ENCODE measurements at regions not wholly inside any gene's neighbourhood (a gene's known extent, or its start where the extent isn't known, plus 50 kb on each side); places are given as distances from the start of the nearest gene placed in this dataset.

DNA sequence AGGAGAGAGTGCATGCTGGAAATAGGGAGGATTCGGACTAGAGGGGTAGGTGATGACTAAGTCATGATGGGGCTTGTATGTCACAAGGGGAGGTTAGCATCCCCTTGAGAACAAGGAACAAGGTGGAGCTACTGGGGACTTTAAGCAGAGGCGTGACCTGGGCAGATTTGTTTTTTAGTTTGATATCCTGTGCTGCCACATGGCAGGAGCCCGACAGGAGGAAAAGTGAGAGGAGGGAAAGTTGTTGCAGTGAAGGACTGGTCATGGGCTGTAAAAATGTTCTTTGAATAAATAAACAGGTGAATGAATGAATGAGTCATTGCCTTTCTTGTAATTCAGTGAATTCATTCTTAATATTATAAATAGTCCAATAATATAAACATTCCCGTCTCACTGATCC is 365.1 kb upstream of the CDH5 start:
- 77% methylated on average over 4 of the region's 4 CpGs for WGBS (ENCODE audit: low lambda C conversion rate, missing lambda C conversion rate)
- no peaks in the 10 kb centered on the region for H3K4me1 ChIP-seq (ENCODE audit: insufficient read depth)
- H3K4me2 ChIP-seq: no peak overlapping the region
- H4K20me1 ChIP-seq (ENCODE audit: insufficient read depth, poor library complexity, severe bottlenecking): no peaks in the 10 kb centered on the region
- no peaks in the 10 kb centered on the region for H3K9me2 ChIP-seq (replicated peaks; ENCODE audit: insufficient read depth)
- no peak overlapping the region for H3K27ac ChIP-seq
- H3K79me2 ChIP-seq: no peaks in the 10 kb centered on the region
- H3K4me3 ChIP-seq: no peak overlapping the region
- H3K36me3 ChIP-seq (replicated peaks; ENCODE audit: insufficient read depth, low read depth): no peaks in the 10 kb centered on the region
- H3K9me3 ChIP-seq (ENCODE audit: low read depth): no peaks in the 10 kb centered on the region
- no peaks in the 10 kb centered on the region for H3K27me3 ChIP-seq
- no peak for DNase-seq (ENCODE audit: low spot score)
- H2AFZ ChIP-seq: no peak overlapping the region
- TF ChIP-seq EZH2 (IDR thresholded peaks at IDR 0.05; ENCODE audit: borderline replicate concordance) (no peak), EZH2phosphoT487 (IDR thresholded peaks at IDR 0.05; ENCODE audit: low read depth, severe bottlenecking, unreplicated experiment) (no peak)
- TF ChIP-seq, protein P1, sequence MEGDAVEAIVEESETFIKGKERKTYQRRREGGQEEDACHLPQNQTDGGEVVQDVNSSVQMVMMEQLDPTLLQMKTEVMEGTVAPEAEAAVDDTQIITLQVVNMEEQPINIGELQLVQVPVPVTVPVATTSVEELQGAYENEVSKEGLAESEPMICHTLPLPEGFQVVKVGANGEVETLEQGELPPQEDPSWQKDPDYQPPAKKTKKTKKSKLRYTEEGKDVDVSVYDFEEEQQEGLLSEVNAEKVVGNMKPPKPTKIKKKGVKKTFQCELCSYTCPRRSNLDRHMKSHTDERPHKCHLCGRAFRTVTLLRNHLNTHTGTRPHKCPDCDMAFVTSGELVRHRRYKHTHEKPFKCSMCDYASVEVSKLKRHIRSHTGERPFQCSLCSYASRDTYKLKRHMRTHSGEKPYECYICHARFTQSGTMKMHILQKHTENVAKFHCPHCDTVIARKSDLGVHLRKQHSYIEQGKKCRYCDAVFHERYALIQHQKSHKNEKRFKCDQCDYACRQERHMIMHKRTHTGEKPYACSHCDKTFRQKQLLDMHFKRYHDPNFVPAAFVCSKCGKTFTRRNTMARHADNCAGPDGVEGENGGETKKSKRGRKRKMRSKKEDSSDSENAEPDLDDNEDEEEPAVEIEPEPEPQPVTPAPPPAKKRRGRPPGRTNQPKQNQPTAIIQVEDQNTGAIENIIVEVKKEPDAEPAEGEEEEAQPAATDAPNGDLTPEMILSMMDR (IDR thresholded peaks at IDR 0.05; ENCODE audit: poor library complexity): no peak

DNA sequence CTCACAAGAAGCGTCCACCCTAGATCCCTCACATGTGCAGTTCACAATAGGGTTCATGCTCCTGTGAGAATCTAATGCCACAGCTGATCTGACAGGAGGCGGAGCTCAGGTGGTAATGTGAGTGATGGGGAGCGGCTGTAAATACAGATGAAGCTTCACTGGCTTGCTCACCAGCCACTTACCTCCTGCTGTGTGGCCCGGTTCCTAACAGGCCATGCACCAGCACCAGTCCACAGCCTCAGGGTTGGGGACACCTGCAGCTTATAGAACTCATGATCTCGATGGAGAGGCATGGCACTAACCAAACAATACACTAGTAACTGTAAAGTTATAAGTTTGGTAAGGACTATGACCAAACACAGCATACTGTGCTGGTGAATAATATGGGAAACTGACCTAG is 368.0 kb upstream of the CDH5 start:
- no peak overlapping the region for H2AFZ ChIP-seq
- no peak overlapping the region for H3K27ac ChIP-seq
- no peak for DNase-seq (ENCODE audit: low spot score)
- no peaks in the 10 kb centered on the region for H3K9me2 ChIP-seq (replicated peaks; ENCODE audit: insufficient read depth)
- TF ChIP-seq EZH2 (IDR thresholded peaks at IDR 0.05; ENCODE audit: borderline replicate concordance) (no peak), EZH2phosphoT487 (IDR thresholded peaks at IDR 0.05; ENCODE audit: low read depth, severe bottlenecking, unreplicated experiment) (no peak)
- TF ChIP-seq, protein P1 (IDR thresholded peaks at IDR 0.05; ENCODE audit: poor library complexity): no peak
- H3K4me1 ChIP-seq (ENCODE audit: insufficient read depth): no peaks in the 10 kb centered on the region
- WGBS (ENCODE audit: low lambda C conversion rate, missing lambda C conversion rate): 68% methylated on average over 5 of the region's 5 CpGs
- no peaks in the 10 kb centered on the region for H3K27me3 ChIP-seq
- no peak overlapping the region for H3K4me3 ChIP-seq
- H3K4me2 ChIP-seq: no peak overlapping the region
- H3K79me2 ChIP-seq: no peaks in the 10 kb centered on the region
- no peaks in the 10 kb centered on the region for H3K36me3 ChIP-seq (replicated peaks; ENCODE audit: insufficient read depth, low read depth)
- H3K9me3 ChIP-seq (ENCODE audit: low read depth): no peaks in the 10 kb centered on the region
- H4K20me1 ChIP-seq (ENCODE audit: insufficient read depth, poor library complexity, severe bottlenecking): no peaks in the 10 kb centered on the region

DNA sequence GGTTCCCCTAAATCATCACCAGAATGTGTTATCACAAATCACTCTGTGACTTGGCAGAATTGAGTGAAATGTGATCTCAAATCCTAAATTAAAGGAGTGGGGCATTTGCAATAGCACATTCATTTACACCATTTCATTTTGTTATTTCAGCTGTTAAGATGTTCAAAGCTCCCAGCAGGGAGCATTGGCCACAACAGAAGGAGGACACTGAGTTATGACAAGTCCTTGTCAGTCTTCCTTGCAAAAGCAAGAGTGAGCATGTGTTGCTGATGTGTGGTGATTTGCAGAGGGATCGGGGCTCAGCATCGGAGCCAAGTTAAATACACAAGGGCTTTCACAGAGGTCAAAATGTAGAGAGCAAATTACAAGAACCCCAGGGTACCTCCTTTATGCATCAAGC is 372.2 kb upstream of the CDH5 start:
- H3K36me3 ChIP-seq (replicated peaks; ENCODE audit: insufficient read depth, low read depth): no peaks in the 10 kb centered on the region
- TF ChIP-seq, protein P1 (IDR thresholded peaks at IDR 0.05; ENCODE audit: poor library complexity): no peak
- no peak for TF ChIP-seq EZH2phosphoT487 (IDR thresholded peaks at IDR 0.05; ENCODE audit: low read depth, severe bottlenecking, unreplicated experiment)
- no peak for TF ChIP-seq EZH2 (IDR thresholded peaks at IDR 0.05; ENCODE audit: borderline replicate concordance)
- 82% methylated on average over 2 of the region's 2 CpGs for WGBS (ENCODE audit: low lambda C conversion rate, missing lambda C conversion rate)
- no peak overlapping the region for H3K27ac ChIP-seq
- H2AFZ ChIP-seq: no peak overlapping the region
- no peak for DNase-seq (ENCODE audit: low spot score)
- H3K9me2 ChIP-seq (replicated peaks; ENCODE audit: insufficient read depth): no peaks in the 10 kb centered on the region
- H4K20me1 ChIP-seq (ENCODE audit: insufficient read depth, poor library complexity, severe bottlenecking): no peaks in the 10 kb centered on the region
- H3K4me3 ChIP-seq: no peak overlapping the region
- no peaks in the 10 kb centered on the region for H3K9me3 ChIP-seq (ENCODE audit: low read depth)
- H3K27me3 ChIP-seq: no peaks in the 10 kb centered on the region
- H3K4me1 ChIP-seq (ENCODE audit: insufficient read depth): peaks cover 5% of the 10 kb centered on the region
- H3K79me2 ChIP-seq: no peaks in the 10 kb centered on the region
- H3K4me2 ChIP-seq: no peak overlapping the region

DNA sequence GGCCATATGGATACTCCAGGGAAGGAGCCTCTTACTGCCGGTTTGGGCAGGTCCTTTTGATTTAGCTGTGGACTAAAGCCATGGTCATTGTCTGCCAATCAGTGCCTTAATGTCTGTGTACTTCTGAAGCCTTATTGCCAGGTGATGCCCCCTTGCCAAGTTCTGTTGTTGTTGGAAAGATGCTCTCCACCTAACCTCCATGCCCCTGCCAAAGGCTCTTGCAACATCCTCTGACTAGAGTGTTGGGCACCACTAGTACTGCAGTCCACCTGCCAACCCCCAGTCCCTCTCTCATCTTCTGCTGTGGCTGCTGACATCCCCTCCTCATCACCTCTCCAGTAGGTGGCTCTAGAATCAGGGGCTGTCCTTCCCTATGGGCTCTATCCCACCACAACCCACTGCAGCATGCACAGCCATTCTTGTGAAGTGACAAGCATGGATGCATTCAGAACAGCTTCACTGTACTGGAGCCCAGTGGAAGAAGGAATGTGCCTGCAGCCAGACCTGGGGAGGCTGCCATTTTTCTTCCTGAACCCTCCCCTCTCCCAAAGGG is 375.3 kb upstream of the CDH5 start:
- Histone ChIP-seq H3K4me1 (ENCODE audit: insufficient read depth) (peaks cover 5% of the 10 kb centered on the region), H2AFZ (no peak overlapping the region), H3K27me3 (no peaks in the 10 kb centered on the region), H3K9me3 (ENCODE audit: low read depth) (no peaks in the 10 kb centered on the region), H4K20me1 (ENCODE audit: insufficient read depth, poor library complexity, severe bottlenecking) (no peaks in the 10 kb centered on the region), H3K27ac (no peak overlapping the region), H3K9me2 (replicated peaks; ENCODE audit: insufficient read depth) (no peaks in the 10 kb centered on the region), H3K4me2 (no peak overlapping the region), H3K36me3 (replicated peaks; ENCODE audit: insufficient read depth, low read depth) (no peaks in the 10 kb centered on the region), H3K79me2 (no peaks in the 10 kb centered on the region), H3K4me3 (no peak overlapping the region)
- WGBS (ENCODE audit: low lambda C conversion rate, missing lambda C conversion rate): 74% methylated on average over 1 of the region's 1 CpG
- TF ChIP-seq, protein P1 (IDR thresholded peaks at IDR 0.05; ENCODE audit: poor library complexity): no peak
- TF ChIP-seq EZH2 (IDR thresholded peaks at IDR 0.05; ENCODE audit: borderline replicate concordance) (no peak), EZH2phosphoT487 (IDR thresholded peaks at IDR 0.05; ENCODE audit: low read depth, severe bottlenecking, unreplicated experiment) (no peak)
- no peak for DNase-seq (ENCODE audit: low spot score)
